ENCODE measurements at regions not wholly inside any gene's neighbourhood (a gene's known extent, or its start where the extent isn't known, plus 50 kb on each side); places are given as distances from the start of the nearest gene placed in this dataset.

GRCh38 chr12:124096109-124096508 lies 123.1 kb downstream of the ZNF664 start:
- DNase-seq (ENCODE audit: low spot score) (no peak), ATAC-seq (ENCODE audit: low read depth) (no peak)
- H3K9me3 ChIP-seq (ENCODE audit: severe bottlenecking), result no peaks in the 10 kb centered on the region
- H3K4me1 ChIP-seq (ENCODE audit: insufficient read depth, poor library complexity, severe bottlenecking), result no peaks in the 10 kb centered on the region
- no peak overlapping the region for H3K27ac ChIP-seq (ENCODE audit: poor library complexity, severe bottlenecking)
- H3K36me3 ChIP-seq (ENCODE audit: low read depth), result no peaks in the 10 kb centered on the region
- no peak for TF ChIP-seq CTCF (IDR thresholded peaks at IDR 0.05; ENCODE audit: poor library complexity, severe bottlenecking)
- no peaks in the 10 kb centered on the region for H3K27me3 ChIP-seq (ENCODE audit: insufficient read depth, poor library complexity, severe bottlenecking)
- no peak overlapping the region for H3K4me3 ChIP-seq (ENCODE audit: severe bottlenecking)

- Histone ChIP-seq H3K27ac (ENCODE audit: poor library complexity, severe bottlenecking) (no peak overlapping the region), H3K4me1 (ENCODE audit: insufficient read depth, poor library complexity, severe bottlenecking) (no peaks in the 10 kb centered on the region), H3K27me3 (ENCODE audit: insufficient read depth, poor library complexity, severe bottlenecking) (no peaks in the 10 kb centered on the region), H3K9me3 (ENCODE audit: severe bottlenecking) (no peaks in the 10 kb centered on the region), H3K4me3 (ENCODE audit: severe bottlenecking) (no peak overlapping the region), H3K36me3 (ENCODE audit: low read depth) (no peaks in the 10 kb centered on the region)
- ATAC-seq (ENCODE audit: low read depth) (no peak), DNase-seq (ENCODE audit: low spot score) (no peak)
- no peak for TF ChIP-seq CTCF (IDR thresholded peaks at IDR 0.05; ENCODE audit: poor library complexity, severe bottlenecking)
These were observed 123.9 kb downstream of the ZNF664 start for GRCh38 chr12:124096869-124097434.

- H3K27ac ChIP-seq (ENCODE audit: poor library complexity, severe bottlenecking), result no peak overlapping the region
- no peaks in the 10 kb centered on the region for H3K27me3 ChIP-seq (ENCODE audit: insufficient read depth, poor library complexity, severe bottlenecking)
- TF ChIP-seq CTCF (IDR thresholded peaks at IDR 0.05; ENCODE audit: poor library complexity, severe bottlenecking), result no peak
- no peaks in the 10 kb centered on the region for H3K4me1 ChIP-seq (ENCODE audit: insufficient read depth, poor library complexity, severe bottlenecking)
- ATAC-seq (ENCODE audit: low read depth) (no peak), DNase-seq (ENCODE audit: low spot score) (no peak)
- no peaks in the 10 kb centered on the region for H3K36me3 ChIP-seq (ENCODE audit: low read depth)
- H3K9me3 ChIP-seq (ENCODE audit: severe bottlenecking), result no peaks in the 10 kb centered on the region
- no peak overlapping the region for H3K4me3 ChIP-seq (ENCODE audit: severe bottlenecking)
These were observed 124.7 kb downstream of the ZNF664 start for GRCh38 chr12:124097701-124098100.

- Histone ChIP-seq H3K9me3 (ENCODE audit: severe bottlenecking) (no peaks in the 10 kb centered on the region), H3K27ac (ENCODE audit: poor library complexity, severe bottlenecking) (no peak overlapping the region), H3K4me1 (ENCODE audit: insufficient read depth, poor library complexity, severe bottlenecking) (no peaks in the 10 kb centered on the region), H3K4me3 (ENCODE audit: severe bottlenecking) (no peak overlapping the region), H3K27me3 (ENCODE audit: insufficient read depth, poor library complexity, severe bottlenecking) (no peaks in the 10 kb centered on the region), H3K36me3 (ENCODE audit: low read depth) (no peaks in the 10 kb centered on the region)
- no peak for TF ChIP-seq CTCF (IDR thresholded peaks at IDR 0.05; ENCODE audit: poor library complexity, severe bottlenecking)
- ATAC-seq (ENCODE audit: low read depth) (no peak), DNase-seq (ENCODE audit: low spot score) (no peak)
These were observed 125.2 kb downstream of the ZNF664 start for GRCh38 chr12:124098101-124098757.

- no peak overlapping the region for H3K27ac ChIP-seq (ENCODE audit: poor library complexity, severe bottlenecking)
- no peak overlapping the region for H3K4me3 ChIP-seq (ENCODE audit: severe bottlenecking)
- H3K4me1 ChIP-seq (ENCODE audit: insufficient read depth, poor library complexity, severe bottlenecking), result no peaks in the 10 kb centered on the region
- no peaks in the 10 kb centered on the region for H3K36me3 ChIP-seq (ENCODE audit: low read depth)
- no peak for TF ChIP-seq CTCF (IDR thresholded peaks at IDR 0.05; ENCODE audit: poor library complexity, severe bottlenecking)
- H3K9me3 ChIP-seq (ENCODE audit: severe bottlenecking), result no peaks in the 10 kb centered on the region
- no peak for DNase-seq (ENCODE audit: low spot score)
- no peaks in the 10 kb centered on the region for H3K27me3 ChIP-seq (ENCODE audit: insufficient read depth, poor library complexity, severe bottlenecking)
- ATAC-seq (ENCODE audit: low read depth), result no peak
These were observed 125.9 kb downstream of the ZNF664 start for GRCh38 chr12:124098887-124099286.

All from RWPE2 (cell line).